ENCODE measurements at regions not wholly inside any gene's neighbourhood (a gene's known extent, or its start where the extent isn't known, plus 50 kb on each side); places are given as distances from the start of the nearest gene placed in this dataset.

- intact Hi-C loops (cut with DNase I; ENCODE audit: low total_unique reads): no loop called here
- TF ChIP-seq POLR2A (IDR thresholded peaks at IDR 0.05): no peak
- TF ChIP-seq POLR2AphosphoS5 (IDR thresholded peaks at IDR 0.05): no peak
- no peak for TF ChIP-seq CTCF (IDR thresholded peaks at IDR 0.05 in 8 of 11, conservative IDR thresholded peaks at IDR 0.05 in 3 of 11)
- no peak for DNase-seq
- Histone ChIP-seq H3K36me3 (no peaks in the 10 kb centered on the region), H3K27me3 (replicated peaks in 1 of 7) (no peaks in the 10 kb centered on the region), H3K4me1 (peaks cover 0 to 23% (median 0%) of the 10 kb centered on the region in 6 donors), H3K9me3 (no peaks in the 10 kb centered on the region), H3K4me3 (no peak overlapping the region), H3K27ac (no peak overlapping the region)
- WGBS, 5 donors: 87 to 95% (median 92%) methylated on average over 8 of the region's 8 CpGs
Measured at GRCh38 chr4:138964716-138965426, 50.7 kb upstream of the NOCT start.

GRCh38 chr4:138963412-138963811, 52.2 kb upstream of the NOCT start:
- Histone ChIP-seq H3K9me3 (no peaks in the 10 kb centered on the region), H3K4me3 (no peak overlapping the region), H3K27me3 (replicated peaks in 1 of 7) (no peaks in the 10 kb centered on the region), H3K36me3 (no peaks in the 10 kb centered on the region), H3K27ac (no peak overlapping the region), H3K4me1 (peaks cover 0 to 29% (median 3%) of the 10 kb centered on the region in 6 donors)
- 39 to 71% (median 45%) methylated on average over 3 to 4 of the region's 4 CpGs for WGBS, 5 donors
- TF ChIP-seq POLR2AphosphoS5 (IDR thresholded peaks at IDR 0.05): no peak
- no peak for TF ChIP-seq POLR2A (IDR thresholded peaks at IDR 0.05)
- TF ChIP-seq CTCF (IDR thresholded peaks at IDR 0.05 in 8 of 11, conservative IDR thresholded peaks at IDR 0.05 in 3 of 11): no peak
- intact Hi-C loops (cut with DNase I; ENCODE audit: low total_unique reads): no loop called here
- no peak for DNase-seq

GRCh38 chr4:138961664-138962063, 53.9 kb upstream of the NOCT start:
- Histone ChIP-seq H3K36me3 (no peaks in the 10 kb centered on the region), H3K4me3 (no peak overlapping the region), H3K27me3 (replicated peaks in 1 of 7) (no peaks in the 10 kb centered on the region), H3K9me3 (no peaks in the 10 kb centered on the region), H3K27ac (no peak overlapping the region), H3K4me1 (peaks cover 0 to 27% (median 3%) of the 10 kb centered on the region in 6 donors)
- 65 to 94% (median 74%) methylated on average over 1 of the region's 1 CpG for WGBS, 5 donors
- no peak for DNase-seq
- TF ChIP-seq CTCF (IDR thresholded peaks at IDR 0.05 in 8 of 11, conservative IDR thresholded peaks at IDR 0.05 in 3 of 11) (no peak), POLR2AphosphoS5 (IDR thresholded peaks at IDR 0.05) (no peak), POLR2A (IDR thresholded peaks at IDR 0.05) (no peak)
- intact Hi-C loops (cut with DNase I; ENCODE audit: low total_unique reads): no loop called here

- H3K9me3 ChIP-seq: no peaks in the 10 kb centered on the region
- no peak for TF ChIP-seq CTCF (IDR thresholded peaks at IDR 0.05 in 8 of 11, conservative IDR thresholded peaks at IDR 0.05 in 3 of 11)
- no peak overlapping the region for H3K4me3 ChIP-seq
- no peak for DNase-seq
- H3K27me3 ChIP-seq (replicated peaks in 1 of 7): no peaks in the 10 kb centered on the region
- peak overlapping the region in 1 of 8 donors; percentile 12 for H3K27ac ChIP-seq
- H3K4me1 ChIP-seq: peaks cover 0 to 27% (median 3%) of the 10 kb centered on the region in 6 donors
- WGBS, 5 donors: 79 to 93% (median 89%) methylated on average over 5 of the region's 5 CpGs
- no peaks in the 10 kb centered on the region for H3K36me3 ChIP-seq
- intact Hi-C loops (cut with DNase I; ENCODE audit: low total_unique reads): no loop called here
Measured at GRCh38 chr4:138961129-138961528, 54.5 kb upstream of the NOCT start.
